HG02610 (cell line): ENCODE measurements at regions not wholly inside any gene's neighbourhood (a gene's known extent, or its start where the extent isn't known, plus 50 kb on each side); places are given as distances from the start of the nearest gene placed in this dataset.

ENCODE experiments used
- ATAC-seq: cut with Tn5 transposase; IDR thresholded peaks from one replicate; pipeline ENCODE4 v1.9.1; 2021; ENCODE audit warnings: mild to moderate bottlenecking, moderate library complexity; ENCODE audit not compliant: unreplicated experiment

GRCh38 chr1:80731241-80731894 is 1069.4 kb upstream of the ADGRL2 start:
- ATAC-seq: no peak

GRCh38 chr1:80722611-80723010 is 1078.1 kb upstream of the ADGRL2 start:
- ATAC-seq: no peak

- ATAC-seq: no peak
Observed at GRCh38 chr1:80706526-80706925, 1094.2 kb upstream of the ADGRL2 start.

GRCh38 chr1:80678438-80678837 is 1122.3 kb upstream of the ADGRL2 start:
- no peak for ATAC-seq

GRCh38 chr1:80675454-80675853 is 1125.3 kb upstream of the ADGRL2 start:
- ATAC-seq: no peak

- no peak for ATAC-seq
Observed at GRCh38 chr1:80673935-80674597, 1126.7 kb upstream of the ADGRL2 start.

- ATAC-seq: no peak
Observed at GRCh38 chr1:80668372-80668771, 1132.4 kb upstream of the ADGRL2 start.

GRCh38 chr1:80666073-80666472 is 1134.7 kb upstream of the ADGRL2 start:
- peak; percentile 73 for ATAC-seq

- ATAC-seq: no peak
Observed at GRCh38 chr1:80659161-80659560, 1141.6 kb upstream of the ADGRL2 start.

GRCh38 chr1:80657707-80658106 is 1143.0 kb upstream of the ADGRL2 start:
- ATAC-seq: no peak

- no peak for ATAC-seq
Observed at GRCh38 chr1:80657044-80657643, 1143.6 kb upstream of the ADGRL2 start.

GRCh38 chr1:80656641-80657040 is 1144.1 kb upstream of the ADGRL2 start:
- peak; percentile 77 for ATAC-seq

- peak; percentile 72 for ATAC-seq
Observed at GRCh38 chr1:80656014-80656636, 1144.6 kb upstream of the ADGRL2 start.

- ATAC-seq: no peak
Observed at GRCh38 chr1:80646053-80646452, 1154.7 kb upstream of the ADGRL2 start.

- ATAC-seq: no peak
Observed at GRCh38 chr1:80645621-80646020, 1155.1 kb upstream of the ADGRL2 start.

GRCh38 chr1:80640978-80641377 is 1159.8 kb upstream of the ADGRL2 start:
- no peak for ATAC-seq

GRCh38 chr1:80639777-80640533 is 1160.8 kb upstream of the ADGRL2 start:
- ATAC-seq: peak; percentile 96

GRCh38 chr1:80633947-80634706 is 1166.6 kb upstream of the ADGRL2 start:
- no peak for ATAC-seq

GRCh38 chr1:80632284-80632683 is 1168.5 kb upstream of the ADGRL2 start:
- no peak for ATAC-seq

- no peak for ATAC-seq
Observed at GRCh38 chr1:80629304-80629837, 1171.4 kb upstream of the ADGRL2 start.
